BE2C (cell line): ENCODE measurements at regions not wholly inside any gene's neighbourhood (a gene's known extent, or its start where the extent isn't known, plus 50 kb on each side); places are given as distances from the start of the nearest gene placed in this dataset.

Experiments used
- DNase-seq: peaks from one replicate; pipeline ENCODE4 v3.0.0-alpha.2; 2020
- H3K27me3 ChIP-seq: fragments of 250-450 bp; sonication (Bioruptor Pico); 2 replicates; pipeline ENCODE4 v1.5.1; 2020; ENCODE audit warnings: mild to moderate bottlenecking
- H3K36me3 ChIP-seq: fragments of 250-450 bp; sonication (Bioruptor Pico); 2 replicates; pipeline ENCODE4 v1.5.1; 2020; ENCODE audit warnings: mild to moderate bottlenecking
- H3K4me1 ChIP-seq: fragments of 250-450 bp; sonication (Bioruptor Pico); 2 replicates; pipeline ENCODE4 v1.5.1; 2020
- H3K4me3 ChIP-seq: 2 replicates; pipeline ENCODE4 v1.5.1; 2011; ENCODE audit warnings: low read depth, low read length
- H3K9me3 ChIP-seq: fragments of 250-450 bp; sonication (Bioruptor Pico); 2 replicates; pipeline ENCODE4 v1.5.1; 2020
- TF ChIP-seq, protein P1 (sequence below): IDR thresholded peaks from 2 replicates; pipeline ENCODE4 v1.5.1; 2012; ENCODE audit warnings: mild to moderate bottlenecking, low read depth, low read length

DNA sequence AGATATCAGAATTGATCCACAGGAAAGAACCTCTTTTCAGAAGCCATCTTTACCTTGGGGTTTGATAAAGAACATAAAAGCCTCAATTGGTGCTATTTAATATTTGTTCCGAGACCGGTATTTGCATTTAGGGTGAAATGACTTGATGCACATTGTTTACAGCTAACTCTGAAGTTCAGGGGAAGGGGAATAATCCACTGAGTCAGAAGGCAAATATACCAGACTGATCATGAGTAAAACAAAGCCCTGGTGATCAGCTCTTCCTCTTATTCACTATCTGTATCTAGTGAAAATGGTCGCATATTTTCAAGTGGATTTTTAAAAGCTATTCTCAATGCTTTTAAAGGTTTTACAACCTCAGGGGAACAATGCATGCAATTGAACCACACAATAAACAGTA is 53.0 kb upstream of the ATP8B1 start:
- TF ChIP-seq, protein P1, sequence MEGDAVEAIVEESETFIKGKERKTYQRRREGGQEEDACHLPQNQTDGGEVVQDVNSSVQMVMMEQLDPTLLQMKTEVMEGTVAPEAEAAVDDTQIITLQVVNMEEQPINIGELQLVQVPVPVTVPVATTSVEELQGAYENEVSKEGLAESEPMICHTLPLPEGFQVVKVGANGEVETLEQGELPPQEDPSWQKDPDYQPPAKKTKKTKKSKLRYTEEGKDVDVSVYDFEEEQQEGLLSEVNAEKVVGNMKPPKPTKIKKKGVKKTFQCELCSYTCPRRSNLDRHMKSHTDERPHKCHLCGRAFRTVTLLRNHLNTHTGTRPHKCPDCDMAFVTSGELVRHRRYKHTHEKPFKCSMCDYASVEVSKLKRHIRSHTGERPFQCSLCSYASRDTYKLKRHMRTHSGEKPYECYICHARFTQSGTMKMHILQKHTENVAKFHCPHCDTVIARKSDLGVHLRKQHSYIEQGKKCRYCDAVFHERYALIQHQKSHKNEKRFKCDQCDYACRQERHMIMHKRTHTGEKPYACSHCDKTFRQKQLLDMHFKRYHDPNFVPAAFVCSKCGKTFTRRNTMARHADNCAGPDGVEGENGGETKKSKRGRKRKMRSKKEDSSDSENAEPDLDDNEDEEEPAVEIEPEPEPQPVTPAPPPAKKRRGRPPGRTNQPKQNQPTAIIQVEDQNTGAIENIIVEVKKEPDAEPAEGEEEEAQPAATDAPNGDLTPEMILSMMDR: no peak
- H3K9me3 ChIP-seq: no peaks in the 10 kb centered on the region

DNA sequence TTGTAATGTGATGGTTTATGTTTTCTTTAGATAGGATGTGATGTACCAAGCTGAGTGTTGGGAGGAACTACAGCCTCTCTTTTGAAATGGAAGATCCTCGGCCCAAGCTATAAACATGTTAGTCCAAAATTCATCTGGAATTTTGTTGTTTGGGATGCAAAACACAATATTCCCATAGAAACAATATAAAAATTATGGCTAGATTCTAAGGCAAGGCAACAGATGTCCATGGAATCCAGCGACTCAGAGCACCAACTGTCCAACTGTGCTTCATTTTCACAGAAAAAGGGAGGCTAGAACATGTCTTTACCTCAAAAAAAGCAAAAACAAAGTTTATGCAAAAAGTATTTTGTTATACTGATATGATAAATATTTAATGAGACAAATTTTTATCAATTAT is 52.4 kb upstream of the ATP8B1 start:
- Histone ChIP-seq H3K4me3 (no peak overlapping the region), H3K9me3 (no peaks in the 10 kb centered on the region), H3K27me3 (no peaks in the 10 kb centered on the region), H3K4me1 (no peaks in the 10 kb centered on the region), H3K36me3 (no peaks in the 10 kb centered on the region)
- DNase-seq: no peak
- TF ChIP-seq, protein P1: no peak

More for the DNA sequence above, 53.0 kb upstream of the ATP8B1 start:
- H3K36me3 ChIP-seq: no peaks in the 10 kb centered on the region
- no peaks in the 10 kb centered on the region for H3K4me1 ChIP-seq
- no peak overlapping the region for H3K4me3 ChIP-seq
- DNase-seq: no peak
- no peaks in the 10 kb centered on the region for H3K27me3 ChIP-seq

DNA sequence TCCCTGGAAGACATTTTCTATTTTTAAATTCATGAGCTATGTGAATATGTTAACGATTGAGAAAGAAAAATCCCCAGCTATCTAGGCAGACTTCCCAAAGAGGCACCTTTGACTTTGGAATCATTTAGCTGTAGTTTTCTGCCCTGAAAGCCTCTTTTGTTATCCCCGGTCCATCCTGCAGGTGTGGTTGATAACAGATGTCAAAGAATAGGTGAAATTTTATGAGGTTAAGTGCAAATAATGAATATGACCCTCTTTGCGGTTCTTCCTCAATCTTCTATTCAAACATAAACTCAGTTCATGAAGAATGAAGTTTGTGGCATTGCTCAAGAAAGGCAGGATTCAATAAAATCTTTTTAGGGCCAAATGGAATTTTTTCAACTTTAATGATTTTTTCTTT is 51.6 kb upstream of the ATP8B1 start:
- no peaks in the 10 kb centered on the region for H3K36me3 ChIP-seq
- TF ChIP-seq, protein P1: no peak

DNA sequence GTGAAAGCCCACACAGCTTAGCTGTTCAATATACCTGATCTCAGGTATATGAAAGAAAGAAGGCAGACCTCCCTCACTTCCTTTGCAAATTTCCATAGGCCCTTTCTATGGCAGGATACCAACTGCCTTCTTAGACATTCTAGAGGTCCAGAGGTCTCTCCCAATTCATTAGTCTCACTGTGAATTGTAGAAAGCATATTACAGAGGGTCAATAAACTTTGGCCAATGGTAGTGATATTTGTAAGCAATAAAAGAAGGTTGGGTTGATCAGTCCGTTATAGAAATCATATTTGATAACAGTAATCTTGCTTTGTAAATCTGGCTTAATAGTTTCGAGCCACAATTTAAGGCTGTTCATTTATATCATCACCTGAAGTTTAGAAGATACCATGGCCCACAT is 50.7 kb upstream of the ATP8B1 start:
- Histone ChIP-seq H3K27me3 (no peaks in the 10 kb centered on the region), H3K36me3 (no peaks in the 10 kb centered on the region), H3K4me3 (no peak overlapping the region), H3K4me1 (no peaks in the 10 kb centered on the region), H3K9me3 (no peaks in the 10 kb centered on the region)
- DNase-seq: no peak
- TF ChIP-seq, protein P1: no peak

More for the DNA sequence above, 51.6 kb upstream of the ATP8B1 start:
- H3K4me3 ChIP-seq: no peak overlapping the region
- H3K27me3 ChIP-seq: no peaks in the 10 kb centered on the region
- H3K9me3 ChIP-seq: no peaks in the 10 kb centered on the region
- no peaks in the 10 kb centered on the region for H3K4me1 ChIP-seq
- DNase-seq: no peak

DNA sequence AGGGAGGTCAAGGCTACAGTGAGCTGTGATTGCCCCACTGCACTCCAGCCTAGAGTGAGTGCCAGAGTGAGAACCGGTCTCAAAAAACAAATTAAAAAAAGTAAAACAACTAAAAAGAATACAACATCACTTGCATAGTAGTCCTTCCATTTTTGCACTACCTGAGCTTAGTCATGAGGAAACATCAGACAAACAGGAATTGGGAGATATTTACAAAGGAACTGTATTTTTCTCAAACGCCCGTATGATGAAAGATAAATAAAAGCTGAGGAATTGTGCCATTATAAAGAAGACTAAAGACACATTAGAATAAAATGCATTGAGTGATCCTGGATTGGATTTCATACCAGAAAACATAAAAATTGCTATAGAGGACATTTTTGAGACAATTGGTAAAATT is 50.0 kb upstream of the ATP8B1 start:
- Histone ChIP-seq H3K36me3 (no peaks in the 10 kb centered on the region), H3K4me1 (no peaks in the 10 kb centered on the region), H3K27me3 (no peaks in the 10 kb centered on the region), H3K9me3 (no peaks in the 10 kb centered on the region), H3K4me3 (no peak overlapping the region)
- no peak for DNase-seq
- TF ChIP-seq, protein P1: no peak
